Common myeloid progenitor, CD34-positive (primary cell): ENCODE measurements at regions not wholly inside any gene's neighbourhood (a gene's known extent, or its start where the extent isn't known, plus 50 kb on each side); places are given as distances from the start of the nearest gene placed in this dataset.

ENCODE experiments used
- CTCF ChIA-PET: fragments of 350-600 bp; sonication (Branson Sonifier 250); formaldehyde crosslinking; loops from one replicate; lab custom pipeline; 2021; ENCODE audit warnings: antibody characterized with exemption; lab: Charles Lee
- POLR2A ChIA-PET: fragments of 350-600 bp; sonication (Branson Sonifier 250); formaldehyde crosslinking; loops from one replicate; lab custom pipeline; 2021; ENCODE audit warnings: antibody characterized with exemption; lab: Charles Lee
- DNase-seq, 3 donors: peaks; one replicate each; pipeline versions ENCODE4 v3.0.0 to v3.0.0-alpha.2; 2013
- H3K27ac ChIP-seq, 2 experiments: 1 replicate in 1 of 2; 2 replicates in 1 of 2; pipeline ENCODE4 v1.7.0; 2013; ENCODE audit warnings: inconsistent platforms in 2 of 2, low read length in 2 of 2, mild to moderate bottlenecking in 2 of 2, low read depth in 1 of 2, moderate library complexity in 1 of 2; ENCODE audit not compliant: severe bottlenecking in 2 of 2, insufficient read depth in 1 of 2, poor library complexity in 1 of 2
- H3K27me3 ChIP-seq, 5 experiments: replicated peaks in 2 of 5; 1 replicate in 3 of 5; 2 replicates in 2 of 5; pipeline versions ENCODE4 v1.6.1 to v1.7.0; 2013; ENCODE audit warnings: low read length in 4 of 5, mild to moderate bottlenecking in 2 of 5, moderate library complexity in 2 of 5, inconsistent platforms in 1 of 5; ENCODE audit not compliant: insufficient read depth in 5 of 5, control insufficient read depth in 4 of 5
- H3K36me3 ChIP-seq, 4 experiments: 1 replicate in 2 of 4; 2 replicates in 2 of 4; pipeline versions ENCODE4 v1.6.1 to v1.7.0; 2013; ENCODE audit warnings: low read length in 3 of 4, control low read depth in 1 of 4, mild to moderate bottlenecking in 1 of 4; ENCODE audit not compliant: control insufficient read depth in 4 of 4, insufficient read depth in 4 of 4
- H3K4me1 ChIP-seq, 4 experiments: 1 replicate in 3 of 4; 2 replicates in 1 of 4; pipeline versions ENCODE4 v1.6.1 to v1.7.1; 2013; ENCODE audit warnings: low read length in 3 of 4, mild to moderate bottlenecking in 3 of 4, control low read depth in 1 of 4, inconsistent platforms in 1 of 4, moderate library complexity in 1 of 4; ENCODE audit not compliant: control insufficient read depth in 4 of 4, insufficient read depth in 4 of 4; ENCODE audit errors: control extremely low read depth in 1 of 4
- H3K4me3 ChIP-seq, 7 experiments: 1 replicate in 4 of 7; 2 replicates in 3 of 7; pipeline versions ENCODE4 v1.5.1 to v1.7.0; 2013; ENCODE audit warnings: mild to moderate bottlenecking in 7 of 7, low read length in 6 of 7, moderate library complexity in 6 of 7, inconsistent platforms in 2 of 7, low read depth in 2 of 7, control low read depth in 1 of 7; ENCODE audit not compliant: insufficient read depth in 4 of 7, control insufficient read depth in 1 of 7; ENCODE audit errors: extremely low read depth in 1 of 7
- H3K9me3 ChIP-seq, 5 experiments: 1 replicate in 4 of 5; 2 replicates in 1 of 5; pipeline versions ENCODE4 v1.6.1 to v1.7.1; 2013; ENCODE audit warnings: low read length in 4 of 5, mild to moderate bottlenecking in 2 of 5, inconsistent platforms in 1 of 5, low read depth in 1 of 5, moderate library complexity in 1 of 5; ENCODE audit not compliant: control insufficient read depth in 4 of 5, insufficient read depth in 2 of 5; ENCODE audit errors: control extremely low read depth in 1 of 5
- WGBS: methylation state at CpG from one replicate; pipeline ENCODE4 v1.1.5; 2013; ENCODE audit not compliant: insufficient coverage; 5-methylcytosine and 5-hydroxymethylcytosine counted together

DNA sequence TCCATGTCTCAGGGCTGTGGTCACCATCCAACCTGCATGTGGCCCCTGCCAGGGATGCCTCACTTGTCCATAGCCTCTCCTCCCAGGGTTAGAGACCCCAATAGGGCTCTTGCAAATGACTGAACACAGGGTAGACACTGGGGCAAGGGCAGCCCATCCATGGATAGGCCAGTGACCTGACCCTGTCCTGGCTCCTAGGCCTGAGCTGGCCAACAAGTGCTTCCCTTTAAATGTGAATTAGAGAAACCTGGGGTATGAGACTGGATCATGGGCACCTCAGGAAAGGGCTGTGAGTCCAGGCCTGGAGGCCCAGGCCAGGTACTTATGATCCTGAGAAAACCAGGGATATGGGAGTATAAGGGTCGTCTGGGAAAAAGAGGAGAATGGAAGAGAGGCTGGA is 64.5 kb downstream of the COPS8 start:
- DNase-seq, result no peak
- ChIA-PET POLR2A (no interaction called here), CTCF (no interaction called here)
- no peaks in the 10 kb centered on the region for H3K36me3 ChIP-seq
- H3K27me3 ChIP-seq, result peaks cover 0 to 3% (median 0%) of the 10 kb centered on the region in 5 experiments
- 100% methylated on average over 1 of the region's 1 CpG for WGBS
- no peak overlapping the region for H3K27ac ChIP-seq
- H3K4me3 ChIP-seq, result no peak overlapping the region
- H3K9me3 ChIP-seq, result peaks cover 3 to 30% (median 17%) of the 10 kb centered on the region in 5 experiments
- no peaks in the 10 kb centered on the region for H3K4me1 ChIP-seq

DNA sequence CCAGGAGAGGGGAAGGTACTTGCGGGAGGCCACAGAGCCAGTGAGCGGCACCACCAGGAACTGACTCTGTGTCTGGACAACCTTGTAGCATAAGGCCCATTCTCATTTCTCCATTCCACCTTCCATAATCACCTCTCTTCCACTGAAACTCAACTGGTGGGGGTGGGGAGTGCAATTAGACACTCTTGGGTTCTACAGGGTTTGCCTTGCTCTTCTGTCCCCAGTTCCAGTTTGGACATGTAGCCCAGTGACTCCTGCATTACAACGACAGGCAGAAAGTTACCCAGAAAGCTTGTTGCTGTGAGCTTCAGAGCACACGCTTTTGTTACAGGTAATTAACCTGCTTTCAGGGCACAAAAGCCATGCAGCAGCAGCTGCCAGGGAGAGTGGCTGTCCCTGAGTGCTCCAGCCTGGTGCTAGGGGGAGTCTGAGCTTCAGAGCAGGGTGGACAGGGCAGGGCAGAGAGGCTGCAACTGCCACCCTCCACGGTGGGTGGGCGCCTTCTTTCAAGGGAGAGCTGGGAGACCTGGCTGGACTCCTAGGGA is 65.2 kb downstream of the COPS8 start:
- ChIA-PET POLR2A (no interaction called here), CTCF (interaction anchor here (1.0 kb wide), 1 partner anchor 362 kb away, joined by 4 read pairs; no protein-coding TSS in a partner anchor)
- Histone ChIP-seq H3K9me3 (peaks cover 3 to 28% (median 16%) of the 10 kb centered on the region in 5 experiments), H3K27ac (no peak overlapping the region), H3K36me3 (no peaks in the 10 kb centered on the region), H3K27me3 (peaks cover 0 to 9% (median 1%) of the 10 kb centered on the region in 5 experiments), H3K4me3 (no peak overlapping the region), H3K4me1 (peaks cover under 1 to 6% (median 4%) of the 10 kb centered on the region in 4 experiments)
- WGBS, result 100% methylated on average over 4 of the region's 6 CpGs
- DNase-seq, result no peak

DNA sequence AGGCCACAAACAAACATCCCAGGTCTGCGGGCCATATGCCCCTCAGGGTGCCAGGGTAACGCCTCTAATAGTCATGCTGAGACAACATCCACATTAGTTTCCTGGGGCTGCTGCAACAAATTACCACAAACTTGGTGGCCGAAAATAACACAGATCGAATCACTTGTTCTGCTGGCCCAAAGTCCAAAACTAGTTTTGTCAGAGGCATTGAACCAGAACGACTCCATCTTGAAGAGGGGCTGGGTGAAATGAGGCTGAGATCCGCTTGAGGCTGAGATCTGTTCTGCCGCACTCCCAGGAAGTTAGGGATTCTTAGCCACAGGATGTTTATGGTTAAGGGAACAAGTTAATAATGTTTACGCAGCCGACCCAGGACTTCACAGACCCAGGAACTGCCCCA is 66.7 kb downstream of the COPS8 start:
- Histone ChIP-seq H3K4me3 (no peak overlapping the region), H3K4me1 (peaks cover 6 to 14% (median 9%) of the 10 kb centered on the region in 4 experiments), H3K9me3 (peaks cover 0 to 14% (median 6%) of the 10 kb centered on the region in 5 experiments), H3K27me3 (peaks cover 0 to 23% (median 3%) of the 10 kb centered on the region in 5 experiments), H3K27ac (no peak overlapping the region), H3K36me3 (no peaks in the 10 kb centered on the region)
- POLR2A ChIA-PET, result no interaction called here
- no peak for DNase-seq
- CTCF ChIA-PET, result interaction anchor here (2.8 kb wide), 1 partner anchor 420 kb away, joined by 24 read pairs; no protein-coding TSS in a partner anchor
- WGBS, result 90% methylated on average over 9 of the region's 9 CpGs

DNA sequence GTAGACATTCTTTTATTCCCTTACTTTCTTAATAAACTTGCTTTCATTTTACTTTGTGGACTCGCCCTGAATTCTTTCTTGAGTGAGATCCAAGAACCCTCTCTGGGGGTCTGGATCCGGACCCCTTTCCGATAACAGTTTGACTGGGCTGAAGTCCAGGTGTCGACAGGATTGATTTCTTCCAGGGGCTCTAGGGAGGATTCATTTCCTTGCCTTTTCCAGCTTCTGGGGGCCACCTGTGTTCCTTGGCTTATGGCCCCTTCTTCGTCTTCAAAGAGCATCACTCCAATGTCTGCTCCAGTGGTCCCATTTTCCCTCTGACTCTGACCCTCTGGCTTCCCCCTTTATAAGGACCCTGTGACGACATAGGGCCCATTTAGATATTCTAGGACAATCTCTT is 67.5 kb downstream of the COPS8 start:
- WGBS, result 92% methylated on average over 5 of the region's 6 CpGs

DNA sequence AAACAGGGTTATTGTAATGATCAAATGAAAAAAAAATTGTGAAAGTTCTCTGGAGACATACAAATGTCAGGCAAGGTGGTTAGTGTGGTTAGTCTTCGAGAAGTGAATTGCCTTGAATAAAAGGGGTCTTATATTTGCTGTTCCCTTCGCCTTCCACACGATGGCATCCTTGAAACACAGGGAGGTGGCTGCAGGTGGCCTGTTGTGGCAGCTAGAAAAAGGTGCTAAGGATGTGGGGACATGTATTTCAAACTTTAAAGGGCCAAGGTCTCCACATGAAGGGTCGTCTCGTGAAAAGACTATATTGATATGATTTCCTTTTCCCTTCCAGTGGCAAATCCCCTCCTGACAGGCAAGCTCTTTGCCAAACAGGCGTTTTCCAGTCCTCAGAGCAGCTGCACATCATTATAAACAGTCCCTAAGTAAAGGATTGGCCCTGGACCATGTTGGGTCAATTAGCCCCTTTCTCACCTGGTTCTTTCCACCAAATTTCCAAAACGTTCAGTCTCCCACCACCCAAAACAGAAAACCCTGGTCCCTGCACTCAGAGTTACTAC is 68.5 kb downstream of the COPS8 start:
- WGBS, result 53% methylated on average over 3 of the region's 7 CpGs
- POLR2A ChIA-PET, result interaction anchor here (0.6 kb wide), 1 partner anchor 212 kb away, joined by 3 read pairs; no protein-coding TSS in a partner anchor

More for the DNA sequence above, 67.5 kb downstream of the COPS8 start:
- CTCF ChIA-PET, result interaction anchor here (0.7 to 2.8 kb wide), 7 partner anchors 12 to 419 kb away, joined by 3 to 24 read pairs (median 5); no protein-coding TSS in a partner anchor
- Histone ChIP-seq H3K9me3 (peaks cover 0 to 6% (median 3%) of the 10 kb centered on the region in 5 experiments), H3K27ac (no peak overlapping the region), H3K4me1 (peaks cover 6 to 14% (median 9%) of the 10 kb centered on the region in 4 experiments), H3K27me3 (peaks cover 0 to 24% (median 6%) of the 10 kb centered on the region in 5 experiments), H3K36me3 (no peaks in the 10 kb centered on the region), H3K4me3 (no peak overlapping the region)
- POLR2A ChIA-PET, result no interaction called here
- DNase-seq, result no peak

DNA sequence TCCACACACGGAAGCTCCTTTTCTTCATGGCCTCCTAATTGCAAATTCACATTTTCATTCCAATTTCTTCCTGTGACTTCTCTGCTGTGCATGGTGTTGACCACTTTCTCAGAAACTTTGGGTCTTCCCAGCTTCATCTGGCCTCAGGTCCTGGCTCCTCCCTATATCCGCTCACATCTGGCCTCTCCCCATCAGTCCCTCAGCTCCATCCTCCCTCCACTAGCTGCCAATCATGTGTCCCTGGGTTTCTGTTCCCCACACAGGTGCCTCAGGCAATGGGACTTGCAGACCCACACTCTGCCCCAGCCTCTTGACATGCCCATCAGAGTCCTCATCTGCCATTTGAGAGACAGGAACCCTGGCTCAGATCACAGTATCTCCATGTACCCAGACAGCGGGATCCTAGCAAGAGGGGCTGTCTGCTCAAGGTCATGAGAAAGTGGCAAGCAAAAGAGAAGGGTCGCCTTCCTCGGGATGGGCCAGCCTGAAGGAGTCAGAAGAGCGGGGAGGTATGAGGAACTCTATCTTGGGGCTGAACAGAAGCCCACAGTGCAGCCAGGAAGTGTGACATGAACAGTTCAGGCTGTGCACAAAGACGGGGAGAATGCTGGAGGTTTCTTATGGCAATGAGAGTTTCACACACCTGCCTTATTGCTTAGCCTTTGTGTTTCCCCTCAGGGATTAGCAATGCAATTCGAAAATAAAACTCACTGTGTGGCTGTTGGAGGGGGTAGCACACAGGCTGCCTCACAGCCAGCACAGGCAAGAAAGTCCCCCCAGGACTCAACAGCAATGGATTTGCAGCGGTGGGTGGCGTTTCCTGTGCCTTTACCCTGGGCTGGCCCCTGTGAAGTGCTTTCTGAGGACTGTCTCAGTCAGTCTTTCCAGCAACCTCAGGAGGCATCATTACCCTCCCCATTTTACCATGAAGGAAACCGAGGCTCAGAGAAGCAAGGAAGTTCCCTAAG is 69.5 kb downstream of the COPS8 start:
- Histone ChIP-seq H3K27ac (no peak overlapping the region), H3K4me1 (peaks cover 6 to 14% (median 9%) of the 10 kb centered on the region in 4 experiments), H3K36me3 (no peaks in the 10 kb centered on the region), H3K27me3 (peaks cover 0 to 24% (median 6%) of the 10 kb centered on the region in 5 experiments), H3K4me3 (no peak overlapping the region), H3K9me3 (no peaks in the 10 kb centered on the region)
- CTCF ChIA-PET, result interaction anchor here (0.6 to 2.8 kb wide), 13 partner anchors 9 to 419 kb away, joined by 3 to 24 read pairs (median 5); partner anchors contain the start of gene PRLH
- no peak for DNase-seq
- WGBS, result 79% methylated on average over 11 of the region's 11 CpGs
- POLR2A ChIA-PET, result no interaction called here

More for the DNA sequence above, 68.5 kb downstream of the COPS8 start:
- no peaks in the 10 kb centered on the region for H3K36me3 ChIP-seq
- H3K27me3 ChIP-seq, result peaks cover 0 to 24% (median 6%) of the 10 kb centered on the region in 5 experiments
- no peak overlapping the region for H3K27ac ChIP-seq
- CTCF ChIA-PET, result interaction anchor here (0.6 to 2.8 kb wide), 12 partner anchors 8 to 420 kb away, joined by 3 to 24 read pairs (median 5); partner anchors contain the start of gene PRLH
- H3K4me1 ChIP-seq, result peaks cover 6 to 14% (median 9%) of the 10 kb centered on the region in 4 experiments
- no peak overlapping the region for H3K4me3 ChIP-seq
- no peaks in the 10 kb centered on the region for H3K9me3 ChIP-seq
- peak; percentile 69 to 82 (median 79) for DNase-seq
